Upper lobe of right lung (tissue), 1 donor: ENCODE measurements at regions not wholly inside any gene's neighbourhood (a gene's known extent, or its start where the extent isn't known, plus 50 kb on each side); places are given as distances from the start of the nearest gene placed in this dataset.
"Not testable (repeated sequence)": the region's sequence is repeated elsewhere in the genome, so short reads cannot be mapped to it uniquely, and the experiment has no call there.

ENCODE experiments used
- ATAC-seq: fragments of 200-7000 bp; cut with Tn5 transposase; one replicate; pipeline ENCODE4 v1.9.1; 2020; ENCODE audit warnings: mild to moderate bottlenecking, moderate library complexity
- DNase-seq: peaks from one replicate; pipeline ENCODE4 v3.0.0-alpha.2; 2020
- H3K27ac ChIP-seq: fragments of 200-600 bp; one replicate; pipeline ENCODE4 v1.8.0; 2022
- H3K27me3 ChIP-seq: fragments of 200-600 bp; one replicate; pipeline ENCODE4 v1.8.0; 2022; ENCODE audit warnings: mild to moderate bottlenecking
- H3K36me3 ChIP-seq: fragments of 200-600 bp; one replicate; pipeline ENCODE4 v1.8.0; 2022
- H3K4me1 ChIP-seq: fragments of 200-600 bp; one replicate; pipeline ENCODE4 v1.8.0; 2022
- H3K4me3 ChIP-seq: fragments of 200-600 bp; one replicate; pipeline ENCODE4 v1.8.0; 2022; ENCODE audit warnings: mild to moderate bottlenecking
- H3K9me3 ChIP-seq: fragments of 200-600 bp; one replicate; pipeline ENCODE4 v1.8.0; 2022
- CTCF ChIP-seq: fragments of 200-600 bp; IDR thresholded peaks from one replicate; pipeline ENCODE4 v1.8.0; 2022; ENCODE audit warnings: antibody characterized with exemption
- intact Hi-C: fragments of 100-400 bp; cut with DNase I; formaldehyde crosslinking; loops from one replicate; pipeline ENCODE4 v1.11.0; 2022
- donor health status: DM: no; HTN: yes; CAD: no; lungs with severe emphysema.

- DNase-seq, result no peak
- no peak for ATAC-seq
- intact Hi-C loops, result no loop called here
- Histone ChIP-seq H3K4me3 (no peak overlapping the region), H3K9me3 (no peaks in the 10 kb centered on the region), H3K4me1 (no peaks in the 10 kb centered on the region), H3K27ac (no peak overlapping the region), H3K27me3 (no peaks in the 10 kb centered on the region), H3K36me3 (no peaks in the 10 kb centered on the region)
- TF ChIP-seq CTCF, result no peak
These were observed 106.4 kb downstream of the TDRD15 start for GRCh38 chr2:21230140-21230539.

GRCh38 chr2:21231985-21232384, 108.2 kb downstream of the TDRD15 start:
- no peaks in the 10 kb centered on the region for H3K4me1 ChIP-seq
- no peak for TF ChIP-seq CTCF
- DNase-seq (no peak), ATAC-seq (peak; percentile 69)
- no peak overlapping the region for H3K27ac ChIP-seq
- no peaks in the 10 kb centered on the region for H3K27me3 ChIP-seq
- no peaks in the 10 kb centered on the region for H3K9me3 ChIP-seq
- H3K4me3 ChIP-seq, result no peak overlapping the region
- no peaks in the 10 kb centered on the region for H3K36me3 ChIP-seq
- intact Hi-C loops, result no loop called here

GRCh38 chr2:21233194-21233593, 109.4 kb downstream of the TDRD15 start:
- Histone ChIP-seq H3K9me3 (no peaks in the 10 kb centered on the region), H3K27me3 (no peaks in the 10 kb centered on the region), H3K4me3 (no peak overlapping the region), H3K4me1 (no peaks in the 10 kb centered on the region), H3K27ac (no peak overlapping the region), H3K36me3 (no peaks in the 10 kb centered on the region)
- DNase-seq, result no peak
- peak; percentile 65 for ATAC-seq
- intact Hi-C loops, result no loop called here
- no peak for TF ChIP-seq CTCF

GRCh38 chr2:21234001-21234400, 110.2 kb downstream of the TDRD15 start:
- Histone ChIP-seq H3K27me3 (no peaks in the 10 kb centered on the region), H3K4me1 (no peaks in the 10 kb centered on the region), H3K36me3 (no peaks in the 10 kb centered on the region), H3K4me3 (no peak overlapping the region), H3K9me3 (no peaks in the 10 kb centered on the region), H3K27ac (no peak overlapping the region)
- DNase-seq (no peak), ATAC-seq (no peak)
- intact Hi-C loops, result no loop called here
- TF ChIP-seq CTCF, result no peak

- H3K4me1 ChIP-seq, result no peaks in the 10 kb centered on the region
- H3K4me3 ChIP-seq, result no peak overlapping the region
- no peak for ATAC-seq
- H3K9me3 ChIP-seq, result no peaks in the 10 kb centered on the region
- intact Hi-C loops, result no loop called here
- H3K36me3 ChIP-seq, result no peaks in the 10 kb centered on the region
- no peak for DNase-seq
- no peaks in the 10 kb centered on the region for H3K27me3 ChIP-seq
- no peak overlapping the region for H3K27ac ChIP-seq
- TF ChIP-seq CTCF, result no peak
These were observed 110.8 kb downstream of the TDRD15 start for GRCh38 chr2:21234464-21235120.

GRCh38 chr2:21239749-21240148, 116.0 kb downstream of the TDRD15 start:
- H3K4me3 ChIP-seq, H3K9me3 ChIP-seq, H3K4me1 ChIP-seq, H3K36me3 ChIP-seq, DNase-seq, H3K27me3 ChIP-seq, ATAC-seq, H3K27ac ChIP-seq, intact Hi-C loops: not testable (repeated sequence)
